AG10803 (cell line): ENCODE measurements at regions not wholly inside any gene's neighbourhood (a gene's known extent, or its start where the extent isn't known, plus 50 kb on each side); places are given as distances from the start of the nearest gene placed in this dataset.
A peak's percentile ranks its signal among the peaks of the same experiment; 100 is the strongest.

Experiments
- DNase-seq: peaks from one replicate; pipeline ENCODE4 v3.0.0; 2010; ENCODE audit warnings: low read depth
- H3K4me3 ChIP-seq: 2 replicates; pipeline ENCODE4 v1.5.1; 2011; ENCODE audit warnings: mild to moderate bottlenecking, low read length, control low read depth
- CTCF ChIP-seq: conservative IDR thresholded peaks from 2 replicates; pipeline ENCODE4 v1.5.1; 2011; ENCODE audit warnings: mild to moderate bottlenecking, low read length, control low read depth, inconsistent platforms

GRCh38 chr14:66099451-66099850, 386.7 kb upstream of the CCDC196 start:
- no peak for DNase-seq
- no peak overlapping the region for H3K4me3 ChIP-seq
- no peak for TF ChIP-seq CTCF

- no peak overlapping the region for H3K4me3 ChIP-seq
- no peak for TF ChIP-seq CTCF
Measured at GRCh38 chr14:66099931-66100330, 386.2 kb upstream of the CCDC196 start.

GRCh38 chr14:66101662-66102061, 384.5 kb upstream of the CCDC196 start:
- TF ChIP-seq CTCF = no peak
- no peak for DNase-seq
- H3K4me3 ChIP-seq = no peak overlapping the region

More at GRCh38 chr14:66099931-66100330, 386.2 kb upstream of the CCDC196 start:
- DNase-seq = no peak

- TF ChIP-seq CTCF = no peak
- no peak for DNase-seq
- H3K4me3 ChIP-seq = no peak overlapping the region
Measured at GRCh38 chr14:66104486-66104885, 381.7 kb upstream of the CCDC196 start.

- DNase-seq = peak; percentile 63
- H3K4me3 ChIP-seq = peak overlapping the region; percentile 20
- TF ChIP-seq CTCF = no peak
Measured at GRCh38 chr14:66105815-66106214, 380.4 kb upstream of the CCDC196 start.

GRCh38 chr14:66109426-66109825, 376.7 kb upstream of the CCDC196 start:
- H3K4me3 ChIP-seq = no peak overlapping the region
- DNase-seq = no peak
- no peak for TF ChIP-seq CTCF

- no peak for DNase-seq
- TF ChIP-seq CTCF = no peak
- no peak overlapping the region for H3K4me3 ChIP-seq
Measured at GRCh38 chr14:66111891-66112290, 374.3 kb upstream of the CCDC196 start.
